Right lobe of liver (tissue), 6 donors: ENCODE measurements at regions not wholly inside any gene's neighbourhood (a gene's known extent, or its start where the extent isn't known, plus 50 kb on each side); places are given as distances from the start of the nearest gene placed in this dataset.

Experiments used
- ATAC-seq, 4 donors: fragments of 200-7000 bp; cut with Tn5 transposase; one replicate each; pipeline ENCODE4 v1.9.1; 2020; ENCODE audit warnings: mild to moderate bottlenecking in 4 of 4, moderate library complexity in 4 of 4
- DNase-seq, 3 donors: peaks; one replicate each; pipeline ENCODE4 v3.0.0-alpha.2; 2020
- H3K27ac ChIP-seq, 3 donors: fragments of 200-600 bp; one replicate each; pipeline ENCODE4 v1.8.0; 2022
- H3K27me3 ChIP-seq, 2 donors: fragments of 200-600 bp; one replicate each; pipeline ENCODE4 v1.8.0; 2022
- H3K36me3 ChIP-seq, 4 donors: fragments of 200-600 bp; sonication (generic) in 1 of 4; one replicate each; pipeline versions ENCODE4 v1.5.1 to v1.8.0; 2017 to 2022; ENCODE audit warnings: control low read depth in 1 of 4
- H3K4me1 ChIP-seq, 4 donors: fragments of 200-600 bp; sonication (generic) in 1 of 4; one replicate each; pipeline versions ENCODE4 v1.5.1 to v1.8.0; 2017 to 2022; ENCODE audit warnings: control low read depth in 1 of 4
- H3K4me3 ChIP-seq, 3 donors: fragments of 200-600 bp; one replicate each; pipeline ENCODE4 v1.8.0; 2022
- H3K9me3 ChIP-seq, 4 donors: fragments of 200-600 bp; sonication (generic) in 1 of 4; one replicate each; pipeline versions ENCODE4 v1.5.1 to v1.8.0; 2017 to 2022; ENCODE audit warnings: control low read depth in 1 of 4
- CTCF ChIP-seq, 4 donors: fragments of 200-600 bp in 3 of 4; fragments of 450-650 bp in 1 of 4; IDR thresholded peaks; one replicate each; pipeline versions ENCODE4 v1.5.1 to v1.8.0; 2016 to 2022; ENCODE audit warnings: antibody characterized with exemption in 4 of 4, mild to moderate bottlenecking in 2 of 4
- POLR2A ChIP-seq: fragments of 450-650 bp; IDR thresholded peaks from one replicate; pipeline ENCODE4 v1.6.1; 2017; ENCODE audit warnings: antibody characterized with exemption, mild to moderate bottlenecking
- WGBS: methylation state at CpG from one replicate; pipeline ENCODE4 v1.1.6; 2018; ENCODE audit warnings: low coverage, low lambda C conversion rate; ENCODE audit not compliant: insufficient coverage; ENCODE audit errors: missing lambda C conversion rate; 5-methylcytosine and 5-hydroxymethylcytosine counted together
- intact Hi-C, 2 donors: fragments of 100-400 bp; cut with DNase I; formaldehyde crosslinking; loops; one replicate each; pipeline versions ENCODE4 v1.11.2 to v1.14.1; 2022
- donor health status: DM: no; HTN: yes; CAD: no.
- donor health status: DM: no; HTN: no; CAD: no.
- donor health status: DM: no; HTN: no; CAD: no.
- donor health status: DM: no; HTN: yes; CAD: no.
- donor health status: DM: no; HTN: yes; CAD: no.

- H3K4me3 ChIP-seq: no peak overlapping the region
- H3K27me3 ChIP-seq: no peaks in the 10 kb centered on the region
- H3K9me3 ChIP-seq: no peaks in the 10 kb centered on the region
- no peaks in the 10 kb centered on the region for H3K4me1 ChIP-seq
- intact Hi-C loops: no loop called here
- ATAC-seq (no peak), DNase-seq (no peak)
- H3K27ac ChIP-seq: no peak overlapping the region
- no peaks in the 10 kb centered on the region for H3K36me3 ChIP-seq
- TF ChIP-seq CTCF (IDR thresholded peaks at IDR 0.05) (no peak), POLR2A (no peak)
Measured at GRCh38 chr2:187959821-187960220, 331.9 kb upstream of the GULP1 start.

- Histone ChIP-seq H3K9me3 (no peaks in the 10 kb centered on the region), H3K27ac (no peak overlapping the region), H3K36me3 (no peaks in the 10 kb centered on the region), H3K4me3 (no peak overlapping the region), H3K4me1 (no peaks in the 10 kb centered on the region), H3K27me3 (no peaks in the 10 kb centered on the region)
- ATAC-seq: no peak
- intact Hi-C loops: no loop called here
- TF ChIP-seq POLR2A (no peak), CTCF (IDR thresholded peaks at IDR 0.05) (no peak)
- no peak for DNase-seq
- WGBS: 56% methylated on average over 2 of the region's 2 CpGs
Measured at GRCh38 chr2:187962538-187962937, 329.1 kb upstream of the GULP1 start.

GRCh38 chr2:187964746-187965145 is 326.9 kb upstream of the GULP1 start:
- no peak for ATAC-seq
- WGBS: 71% methylated on average over 2 of the region's 2 CpGs

GRCh38 chr2:187966924-187967323 is 324.8 kb upstream of the GULP1 start:
- WGBS: 27% methylated on average over 1 of the region's 1 CpG
- DNase-seq (no peak), ATAC-seq (no peak)
- no peaks in the 10 kb centered on the region for H3K27me3 ChIP-seq
- no peak overlapping the region for H3K4me3 ChIP-seq
- intact Hi-C loops: no loop called here
- no peaks in the 10 kb centered on the region for H3K9me3 ChIP-seq
- H3K4me1 ChIP-seq: no peaks in the 10 kb centered on the region
- H3K36me3 ChIP-seq: no peaks in the 10 kb centered on the region
- TF ChIP-seq POLR2A (no peak), CTCF (IDR thresholded peaks at IDR 0.05) (no peak)
- no peak overlapping the region for H3K27ac ChIP-seq

More at GRCh38 chr2:187964746-187965145, 326.9 kb upstream of the GULP1 start:
- H3K36me3 ChIP-seq: no peaks in the 10 kb centered on the region
- H3K9me3 ChIP-seq: no peaks in the 10 kb centered on the region
- no peak for DNase-seq
- no peak overlapping the region for H3K4me3 ChIP-seq
- H3K27me3 ChIP-seq: no peaks in the 10 kb centered on the region
- H3K27ac ChIP-seq: no peak overlapping the region
- TF ChIP-seq POLR2A: no peak
- no peak for TF ChIP-seq CTCF (IDR thresholded peaks at IDR 0.05)
- no peaks in the 10 kb centered on the region for H3K4me1 ChIP-seq
- intact Hi-C loops: no loop called here

GRCh38 chr2:187971893-187972292 is 319.8 kb upstream of the GULP1 start:
- no peaks in the 10 kb centered on the region for H3K4me1 ChIP-seq
- H3K27me3 ChIP-seq: no peaks in the 10 kb centered on the region
- no peak overlapping the region for H3K27ac ChIP-seq
- DNase-seq: no peak
- no peak for TF ChIP-seq CTCF (IDR thresholded peaks at IDR 0.05)
- no peak for TF ChIP-seq POLR2A
- WGBS: 55% methylated on average over 1 of the region's 1 CpG
- H3K9me3 ChIP-seq: no peaks in the 10 kb centered on the region
- H3K4me3 ChIP-seq: no peak overlapping the region
- intact Hi-C loops: no loop called here
- ATAC-seq: no peak
- no peaks in the 10 kb centered on the region for H3K36me3 ChIP-seq
